Right lobe of liver (tissue), 4 donors: ENCODE measurements at regions not wholly inside any gene's neighbourhood (a gene's known extent, or its start where the extent isn't known, plus 50 kb on each side); places are given as distances from the start of the nearest gene placed in this dataset.

Experiments used
- POLR2A ChIP-seq: fragments of 450-650 bp; IDR thresholded peaks from one replicate; pipeline ENCODE4 v1.6.1; 2017; ENCODE audit warnings: antibody characterized with exemption, mild to moderate bottlenecking
- TF ChIP-seq, protein P1 (sequence below), 4 donors: fragments of 200-600 bp in 3 of 4; fragments of 450-650 bp in 1 of 4; IDR thresholded peaks; one replicate each; pipeline versions ENCODE4 v1.5.1 to v1.8.0; 2016 to 2022; ENCODE audit warnings: antibody characterized with exemption in 4 of 4, mild to moderate bottlenecking in 2 of 4
- donor health status: DM: no; HTN: no; CAD: no.
- donor health status: DM: no; HTN: no; CAD: no.
- donor health status: DM: no; HTN: yes; CAD: no.

DNA sequence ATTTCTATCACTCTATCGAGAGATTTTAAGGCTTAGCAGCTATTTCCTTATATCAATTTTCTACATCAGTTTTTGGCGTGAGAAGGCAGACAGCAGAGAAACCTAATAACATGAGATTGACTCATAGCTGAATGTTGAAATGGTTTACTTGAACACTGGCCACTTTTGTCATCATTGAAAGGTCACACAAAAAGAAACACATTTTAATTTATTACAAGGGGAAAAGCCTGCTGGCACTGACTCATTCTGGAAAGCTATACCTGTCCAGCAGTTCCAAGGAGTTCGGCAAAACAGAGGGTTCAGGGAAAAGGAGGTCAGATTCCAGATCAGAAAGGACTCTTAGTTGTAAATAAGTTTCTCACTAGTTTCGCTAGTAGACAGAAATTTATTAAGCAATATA, 566.4 kb downstream of the DNAH5 start:
- TF ChIP-seq, protein P1, sequence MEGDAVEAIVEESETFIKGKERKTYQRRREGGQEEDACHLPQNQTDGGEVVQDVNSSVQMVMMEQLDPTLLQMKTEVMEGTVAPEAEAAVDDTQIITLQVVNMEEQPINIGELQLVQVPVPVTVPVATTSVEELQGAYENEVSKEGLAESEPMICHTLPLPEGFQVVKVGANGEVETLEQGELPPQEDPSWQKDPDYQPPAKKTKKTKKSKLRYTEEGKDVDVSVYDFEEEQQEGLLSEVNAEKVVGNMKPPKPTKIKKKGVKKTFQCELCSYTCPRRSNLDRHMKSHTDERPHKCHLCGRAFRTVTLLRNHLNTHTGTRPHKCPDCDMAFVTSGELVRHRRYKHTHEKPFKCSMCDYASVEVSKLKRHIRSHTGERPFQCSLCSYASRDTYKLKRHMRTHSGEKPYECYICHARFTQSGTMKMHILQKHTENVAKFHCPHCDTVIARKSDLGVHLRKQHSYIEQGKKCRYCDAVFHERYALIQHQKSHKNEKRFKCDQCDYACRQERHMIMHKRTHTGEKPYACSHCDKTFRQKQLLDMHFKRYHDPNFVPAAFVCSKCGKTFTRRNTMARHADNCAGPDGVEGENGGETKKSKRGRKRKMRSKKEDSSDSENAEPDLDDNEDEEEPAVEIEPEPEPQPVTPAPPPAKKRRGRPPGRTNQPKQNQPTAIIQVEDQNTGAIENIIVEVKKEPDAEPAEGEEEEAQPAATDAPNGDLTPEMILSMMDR (IDR thresholded peaks at IDR 0.05), result no peak
- no peak for TF ChIP-seq POLR2A
